Renal cortical epithelial cell (primary cell): ENCODE measurements at regions not wholly inside any gene's neighbourhood (a gene's known extent, or its start where the extent isn't known, plus 50 kb on each side); places are given as distances from the start of the nearest gene placed in this dataset.

Experiments
- DNase-seq: peaks from one replicate; pipeline ENCODE4 v3.0.0-alpha.2; 2011; ENCODE audit warnings: low read depth

DNA sequence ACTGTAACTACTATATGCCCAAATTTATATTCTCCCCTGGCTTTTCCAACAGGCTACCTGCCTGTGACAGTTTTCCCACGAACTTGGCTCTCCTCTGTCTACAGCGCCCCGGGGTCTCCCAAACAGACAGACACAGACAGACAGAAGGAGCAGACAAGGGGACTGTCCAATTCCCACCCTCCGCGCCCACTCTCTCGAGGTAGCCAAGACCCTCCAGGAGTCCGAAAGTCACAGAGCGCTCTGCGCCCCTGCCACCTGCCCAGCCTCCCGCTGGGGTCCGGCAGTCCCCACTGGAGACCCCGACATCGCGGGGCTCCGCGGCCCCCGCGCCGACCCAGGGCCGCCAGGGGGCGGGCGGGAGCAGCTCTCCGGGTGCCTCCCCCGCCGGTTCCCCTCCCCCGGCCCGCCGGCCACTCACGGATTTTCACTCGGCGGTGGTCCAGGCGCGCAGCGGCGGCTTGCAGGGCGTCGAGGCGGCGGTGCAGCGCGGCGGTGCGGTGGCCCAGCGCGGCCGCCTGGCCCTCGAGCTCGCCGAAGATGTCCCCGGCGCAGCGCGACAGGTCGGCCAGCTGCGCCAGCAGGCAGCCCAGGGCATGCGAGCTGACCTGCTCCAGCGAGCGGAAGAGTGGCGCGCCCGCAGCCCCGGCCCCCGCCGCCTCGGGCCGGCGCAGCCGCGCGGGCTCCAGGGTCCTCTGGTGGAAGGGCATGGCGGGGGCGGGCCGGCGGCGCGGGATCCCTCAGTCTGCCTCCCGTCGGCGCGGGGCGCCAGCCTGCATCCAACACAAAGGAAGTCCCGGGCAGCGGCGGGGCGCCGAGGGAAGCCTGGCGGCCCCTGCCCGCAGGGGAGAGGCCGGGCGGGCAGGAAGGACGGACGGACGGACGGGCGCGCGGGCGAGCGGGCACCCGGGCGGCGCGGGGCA, 81.3 kb upstream of the CCDC28A start:
- no peak for DNase-seq

GRCh38 chr6:138692978-138693909, 80.3 kb upstream of the CCDC28A start:
- peak; percentile 53 for DNase-seq

DNA sequence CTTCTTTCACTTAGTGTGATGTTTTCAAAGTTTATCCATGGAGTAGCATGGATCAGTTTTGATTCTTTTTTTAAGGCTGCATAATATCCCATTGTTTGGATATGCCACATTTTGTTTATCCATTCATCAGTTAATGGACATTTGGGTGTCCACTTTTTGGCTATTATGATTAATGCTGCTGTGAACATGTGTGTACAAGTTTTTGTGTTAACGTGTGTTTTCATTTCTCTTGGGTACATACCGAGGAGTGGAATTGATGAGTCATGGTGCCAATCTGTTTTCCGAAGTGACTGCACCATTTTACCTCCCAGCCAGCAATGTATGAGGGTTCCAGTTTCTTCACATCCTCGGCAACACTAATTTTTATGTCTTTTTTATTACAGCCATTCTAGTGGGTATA, 78.4 kb upstream of the CCDC28A start:
- DNase-seq, result no peak

DNA sequence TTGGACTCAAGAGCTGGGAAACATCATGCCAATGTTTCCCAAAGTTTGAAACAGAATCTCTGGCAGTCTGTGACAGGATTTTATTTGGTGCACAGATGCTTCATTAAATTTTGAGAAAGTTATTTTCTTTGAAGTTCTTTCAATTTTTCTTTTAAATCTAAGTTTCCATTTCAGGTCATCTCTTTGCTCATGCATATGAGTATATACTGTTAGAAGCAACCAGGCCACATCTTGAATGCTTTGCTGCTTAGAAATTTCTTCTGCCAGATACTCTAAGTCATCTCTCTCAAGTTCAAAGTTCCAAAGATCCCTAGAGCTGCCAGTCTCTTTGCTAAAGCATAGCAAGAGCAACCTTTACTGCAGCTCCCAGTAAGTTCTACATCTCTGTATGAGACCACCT, 59.1 kb upstream of the CCDC28A start:
- no peak for DNase-seq

- no peak for DNase-seq
Measured at GRCh38 chr6:138716013-138716412, 57.6 kb upstream of the CCDC28A start.

DNA sequence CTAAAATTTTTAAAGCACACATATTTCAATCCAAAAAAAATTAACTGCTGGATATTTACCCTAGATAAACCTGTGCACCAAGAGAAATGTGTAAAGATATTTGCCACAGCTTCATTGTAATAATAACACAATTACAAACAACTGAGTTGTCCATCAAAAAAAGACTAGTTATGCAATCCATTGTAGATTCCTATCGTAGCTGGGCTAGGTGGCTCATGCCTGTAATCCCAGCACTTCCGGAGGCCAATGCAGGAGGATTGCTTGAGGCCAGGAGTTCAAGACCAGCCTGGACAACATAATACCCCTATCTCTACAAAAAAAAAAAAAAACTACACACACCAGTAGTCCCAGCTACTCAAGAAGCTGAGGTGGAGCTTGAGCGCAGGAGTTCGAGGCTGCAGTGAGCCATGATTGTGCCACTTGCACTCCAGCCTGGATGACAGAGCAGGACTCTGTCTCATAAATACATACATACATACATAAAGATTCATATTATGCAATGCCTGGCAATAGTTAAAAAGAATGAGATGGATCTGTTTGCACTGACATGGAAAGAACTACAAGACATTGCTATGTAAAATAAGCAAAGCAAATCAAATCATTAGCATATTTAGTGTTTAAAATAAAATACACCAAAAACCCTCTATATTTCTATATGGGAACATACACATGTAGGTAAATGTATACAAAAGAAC, 56.5 kb upstream of the CCDC28A start:
- no peak for DNase-seq

GRCh38 chr6:138719011-138719635, 54.4 kb upstream of the CCDC28A start:
- DNase-seq, result no peak

- DNase-seq, result no peak
Measured at GRCh38 chr6:138719744-138720143, 53.8 kb upstream of the CCDC28A start.

GRCh38 chr6:138722425-138723371, 50.9 kb upstream of the CCDC28A start:
- peak; percentile 53 for DNase-seq
